ENCODE measurements at regions not wholly inside any gene's neighbourhood (a gene's known extent, or its start where the extent isn't known, plus 50 kb on each side); places are given as distances from the start of the nearest gene placed in this dataset.
"Not testable (repeated sequence)": the region's sequence is repeated elsewhere in the genome, so short reads cannot be mapped to it uniquely, and the experiment has no call there.

DNA sequence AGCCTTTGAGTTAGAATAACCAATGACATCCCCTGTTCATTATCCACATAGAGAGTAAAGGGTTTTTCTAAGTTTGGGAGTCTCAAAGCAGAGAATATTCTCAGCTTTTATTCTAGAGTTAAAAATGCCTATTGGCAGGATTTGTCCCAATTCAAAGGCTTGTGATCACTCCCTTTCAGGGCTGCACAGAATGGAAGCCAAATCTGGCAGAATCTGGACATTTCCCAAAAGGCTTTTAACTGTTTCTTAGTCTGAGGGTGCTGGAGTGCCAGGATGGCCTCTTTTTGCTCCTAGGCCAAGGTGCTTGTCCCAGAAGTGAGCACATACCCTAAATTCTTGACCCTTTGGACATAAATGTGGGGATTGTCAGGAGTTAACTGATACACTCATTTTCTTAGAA lies 556.6 kb downstream of the DOK5 start:
- no peak for DNase-seq

DNA sequence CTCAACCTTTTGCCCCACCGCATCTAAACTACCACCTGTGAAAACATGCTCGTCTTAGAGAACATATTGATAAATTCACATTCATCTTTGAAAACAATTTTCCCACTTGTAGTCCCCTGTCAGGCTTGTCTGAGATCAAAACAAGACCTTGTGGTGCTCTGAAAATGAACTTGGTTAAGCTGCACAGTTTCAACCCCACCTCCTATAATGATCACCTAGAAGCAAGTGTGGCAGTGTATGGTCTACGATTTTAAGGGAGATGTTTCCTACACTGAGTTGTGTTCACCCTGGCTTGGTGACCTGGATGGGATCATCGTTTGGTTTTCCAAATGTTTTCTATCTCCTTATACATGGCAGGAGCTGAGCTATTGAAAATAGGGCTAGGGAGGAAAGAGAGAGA lies 539.4 kb downstream of the DOK5 start:
- no peak for DNase-seq

GRCh38 chr20:55010761-55011160 lies 535.4 kb downstream of the DOK5 start:
- DNase-seq = no peak

DNA sequence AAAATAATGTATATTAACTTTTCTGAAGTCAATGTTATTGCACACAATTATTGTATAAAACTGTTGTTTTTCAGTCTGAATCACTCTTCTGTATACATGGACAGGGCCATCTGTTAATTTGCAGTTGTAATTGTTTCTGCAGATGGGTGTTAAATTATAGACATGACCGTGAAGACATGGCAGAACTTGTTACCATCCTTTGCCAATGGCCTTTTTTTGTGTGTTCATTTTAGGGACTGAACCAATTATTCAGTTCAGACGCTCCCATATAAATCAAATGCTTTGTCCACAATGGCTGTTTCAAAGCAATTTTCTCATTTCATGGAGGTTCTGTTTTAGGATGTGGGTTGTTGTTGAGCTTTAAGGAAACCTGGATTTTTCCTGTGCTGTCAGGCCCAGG lies 533.7 kb downstream of the DOK5 start:
- no peak for DNase-seq

DNA sequence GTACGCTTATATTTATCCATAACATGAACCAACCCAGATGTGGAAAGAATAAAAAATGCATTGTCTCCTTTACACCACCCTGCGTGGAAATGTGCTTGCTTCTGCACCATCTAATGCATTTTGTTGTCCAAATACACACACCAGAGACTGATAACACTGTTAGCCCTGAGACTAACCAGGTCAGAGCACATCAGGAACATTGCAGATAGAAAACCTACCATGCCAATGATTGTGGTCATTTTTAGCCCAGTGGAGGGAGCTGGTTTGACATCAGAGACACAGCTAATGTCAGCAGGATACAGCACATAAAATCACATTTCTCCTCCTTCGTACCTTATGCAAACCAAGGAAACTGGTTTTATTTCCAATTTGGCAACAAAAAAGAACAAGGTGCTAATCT lies 528.7 kb downstream of the DOK5 start:
- no peak for DNase-seq

DNA sequence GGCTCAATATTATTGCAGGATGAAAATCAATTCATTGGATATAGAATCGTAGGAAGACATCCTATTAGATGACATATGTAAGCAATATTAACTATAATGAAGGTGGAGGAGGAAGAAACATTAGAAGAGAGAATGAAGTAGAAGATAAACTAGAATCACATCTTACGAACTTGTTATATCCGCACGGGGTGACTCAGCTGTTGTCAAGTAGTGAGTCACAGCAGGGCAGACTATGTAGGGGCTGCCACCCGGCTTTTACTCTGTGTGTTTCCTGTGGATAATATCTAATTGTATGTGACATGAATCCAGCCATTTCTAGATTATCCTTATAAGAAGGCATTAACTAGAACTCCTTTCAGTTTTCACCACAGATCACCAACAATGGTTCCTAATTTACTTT lies 520.2 kb downstream of the DOK5 start:
- DNase-seq = no peak

DNA sequence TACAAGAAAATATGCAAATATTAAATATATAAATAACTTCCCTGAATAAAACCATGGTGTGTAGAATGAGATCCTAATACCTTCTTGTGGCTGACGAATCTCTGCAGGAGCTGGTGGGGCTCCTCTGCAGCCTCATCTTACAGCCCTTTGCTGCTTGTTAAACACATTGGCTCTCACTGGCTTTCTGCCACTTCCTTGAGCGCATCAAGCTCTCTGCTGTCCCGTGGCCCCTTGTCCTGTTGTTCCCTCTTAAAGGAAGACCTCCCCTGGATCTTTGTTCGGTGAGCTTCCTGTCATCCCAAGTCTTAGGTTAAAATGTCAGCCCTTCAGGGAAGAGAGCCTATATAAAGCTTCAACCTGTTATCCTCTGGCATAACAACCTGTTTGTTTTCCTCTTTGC lies 519.6 kb downstream of the DOK5 start:
- no peak for DNase-seq

DNA sequence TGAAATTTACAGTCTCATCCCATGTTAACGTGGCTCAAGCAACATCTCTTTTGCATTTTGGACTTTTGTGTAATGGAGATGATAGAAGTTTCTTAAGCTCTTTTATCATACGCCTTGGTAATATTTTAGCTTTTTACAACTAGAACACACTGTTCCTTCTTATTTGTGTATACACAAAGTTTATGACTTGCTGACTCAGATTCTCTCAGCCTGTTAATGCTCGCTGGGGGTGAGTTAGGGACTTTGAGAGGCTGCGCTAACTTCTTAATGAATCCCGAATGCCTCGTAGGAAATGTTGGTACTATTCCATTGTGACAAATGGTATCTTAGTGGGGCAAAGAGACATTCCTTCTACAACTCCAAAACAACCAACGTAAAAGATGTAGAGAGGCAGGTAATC lies 509.7 kb downstream of the DOK5 start:
- no peak for DNase-seq

DNA sequence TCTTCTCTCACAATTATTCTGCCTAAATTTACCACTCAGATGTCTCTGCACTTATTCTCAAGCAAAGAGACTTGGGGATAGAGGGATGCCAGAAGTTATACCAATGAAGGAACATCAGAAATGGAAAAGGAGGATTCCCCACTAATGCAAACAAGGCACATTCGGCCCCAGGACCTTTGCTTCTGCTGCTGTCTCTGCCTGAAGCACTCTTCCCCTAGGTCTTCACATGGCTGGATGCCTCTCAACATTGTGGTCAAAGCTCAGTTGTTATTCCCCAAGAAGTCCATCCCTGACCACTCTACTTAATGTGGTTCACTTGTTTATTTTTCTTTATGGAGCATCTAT lies 508.7 kb downstream of the DOK5 start:
- no peak for DNase-seq

- DNase-seq = not testable (repeated sequence)
These were observed 508.2 kb downstream of the DOK5 start for GRCh38 chr20:54983394-54984103.

GRCh38 chr20:54981175-54981574 lies 505.8 kb downstream of the DOK5 start:
- DNase-seq = no peak

DNA sequence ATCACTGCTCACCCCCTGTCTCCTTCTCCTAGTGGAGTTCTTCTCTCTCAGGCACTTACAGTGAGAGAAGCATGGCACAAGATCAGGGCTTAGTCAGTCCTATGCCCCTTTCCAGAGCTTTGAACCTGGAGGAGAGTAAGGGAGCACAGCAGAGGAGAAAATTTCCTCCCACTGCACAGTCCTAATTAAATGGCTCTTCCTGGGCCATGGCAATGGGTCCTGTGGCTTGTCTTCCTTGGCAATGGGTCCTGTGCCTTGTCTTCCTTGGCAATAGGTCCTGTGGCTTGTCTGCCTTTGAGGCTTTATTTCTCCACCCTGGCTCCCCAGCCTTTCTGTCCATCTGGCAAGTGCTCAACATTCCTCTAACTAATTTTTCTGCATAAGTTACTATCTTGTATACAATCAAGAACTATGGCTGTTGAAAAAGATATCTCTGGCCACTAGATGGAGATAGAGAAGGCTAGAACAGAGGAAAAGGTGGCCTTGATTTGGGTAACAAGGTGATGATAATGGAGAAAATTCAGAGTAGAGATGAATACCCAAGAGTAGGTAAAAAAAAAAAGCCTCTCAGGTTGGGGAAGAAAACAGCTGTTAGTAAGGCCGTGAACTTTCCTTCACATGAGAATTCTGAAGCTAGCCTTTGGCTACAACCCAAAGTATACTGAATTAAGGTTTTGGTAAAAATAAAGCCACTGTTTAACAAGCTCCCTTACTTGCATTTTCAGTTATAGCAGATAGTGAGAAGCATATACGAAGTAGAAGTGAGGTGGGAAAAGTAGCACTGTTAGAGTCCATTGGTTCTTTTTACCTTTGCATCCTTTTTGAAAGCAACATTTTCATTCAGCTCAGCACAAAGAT lies 504.9 kb downstream of the DOK5 start:
- peak; percentile 1 for DNase-seq

DNA sequence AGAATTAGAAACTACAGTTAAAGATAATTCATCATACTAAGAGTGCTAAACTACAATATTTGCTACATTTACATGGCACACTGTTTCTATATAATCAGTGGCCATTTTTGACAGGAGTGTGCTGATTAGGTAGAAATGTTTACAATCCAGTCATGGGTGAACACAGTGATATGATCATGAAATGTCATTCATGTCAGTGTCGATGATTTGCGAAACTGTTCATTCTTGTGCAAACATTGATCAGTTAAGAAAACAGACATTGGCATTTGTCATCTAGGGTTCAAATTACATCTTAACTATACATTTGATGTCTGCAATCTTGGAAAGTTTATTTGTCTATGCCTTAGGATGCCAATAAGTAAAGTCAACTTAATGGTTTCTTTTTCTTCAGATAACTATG lies 474.9 kb downstream of the DOK5 start:
- DNase-seq = no peak

GRCh38 chr20:54941666-54942065 lies 466.3 kb downstream of the DOK5 start:
- no peak for DNase-seq

DNA sequence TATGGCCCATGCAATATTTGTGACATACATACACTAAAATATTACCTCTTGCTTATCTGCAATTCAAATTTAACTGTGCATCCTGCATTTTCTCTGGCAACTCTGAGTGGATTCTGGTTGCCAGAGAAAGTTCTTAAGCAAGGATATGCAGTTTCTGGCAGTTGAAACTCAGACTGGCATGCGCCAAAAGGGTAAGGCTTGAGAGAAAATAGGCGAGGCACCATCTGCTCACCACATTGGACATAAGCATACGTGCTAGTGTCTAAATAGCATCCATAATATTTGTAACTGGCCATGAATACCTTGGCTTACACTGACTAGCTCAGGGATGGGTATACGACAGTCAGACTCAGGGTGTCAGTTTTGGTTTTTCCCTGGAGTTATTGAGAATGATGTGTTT lies 465.1 kb downstream of the DOK5 start:
- DNase-seq = no peak

- DNase-seq = peak; percentile 1
These were observed 463.3 kb downstream of the DOK5 start for GRCh38 chr20:54938707-54939106.

- DNase-seq = no peak
These were observed 458.0 kb downstream of the DOK5 start for GRCh38 chr20:54933212-54933904.

DNA sequence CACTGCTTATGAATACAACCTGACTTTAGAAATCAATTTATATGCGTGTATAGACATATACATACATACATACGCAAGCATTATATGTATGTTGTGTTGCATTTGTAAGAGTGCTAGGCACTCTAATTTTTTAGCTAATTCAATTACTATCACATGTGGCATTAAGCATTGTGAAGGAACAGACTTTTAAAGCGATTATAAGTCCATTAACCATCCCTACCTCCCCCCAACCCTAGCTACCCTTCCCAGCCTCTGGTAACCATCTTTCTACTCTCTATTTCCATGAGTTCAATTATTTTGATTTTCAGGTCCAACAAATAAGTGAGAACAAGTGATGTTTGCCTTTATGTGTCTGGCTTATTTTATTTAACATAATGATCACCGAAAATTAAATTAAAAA lies 453.8 kb downstream of the DOK5 start:
- DNase-seq = no peak

- DNase-seq = no peak
These were observed 453.2 kb downstream of the DOK5 start for GRCh38 chr20:54928564-54928963.

- no peak for DNase-seq
These were observed 447.2 kb downstream of the DOK5 start for GRCh38 chr20:54922636-54923035.

GRCh38 chr20:54922096-54922495 lies 446.7 kb downstream of the DOK5 start:
- DNase-seq = no peak

DNA sequence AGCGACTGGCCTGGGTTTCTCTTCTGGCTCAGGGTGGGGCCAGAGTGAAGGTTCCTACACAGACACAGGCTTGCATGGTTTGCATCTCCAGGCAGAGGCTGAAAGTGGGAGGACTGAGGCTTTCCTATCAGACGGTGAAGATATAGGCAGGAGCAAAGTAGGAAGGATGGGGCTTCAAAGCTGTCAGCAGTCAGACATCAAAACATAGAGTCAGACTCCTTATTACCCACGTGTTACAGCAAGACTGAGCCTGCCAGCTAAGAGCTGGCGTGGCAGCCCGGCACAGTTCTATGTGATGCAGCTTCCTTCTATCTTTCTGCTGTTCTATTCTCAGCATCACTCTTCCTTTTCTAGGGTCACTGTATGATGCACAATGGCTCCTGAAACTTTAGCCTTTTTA lies 445.1 kb downstream of the DOK5 start:
- DNase-seq = no peak

DNA sequence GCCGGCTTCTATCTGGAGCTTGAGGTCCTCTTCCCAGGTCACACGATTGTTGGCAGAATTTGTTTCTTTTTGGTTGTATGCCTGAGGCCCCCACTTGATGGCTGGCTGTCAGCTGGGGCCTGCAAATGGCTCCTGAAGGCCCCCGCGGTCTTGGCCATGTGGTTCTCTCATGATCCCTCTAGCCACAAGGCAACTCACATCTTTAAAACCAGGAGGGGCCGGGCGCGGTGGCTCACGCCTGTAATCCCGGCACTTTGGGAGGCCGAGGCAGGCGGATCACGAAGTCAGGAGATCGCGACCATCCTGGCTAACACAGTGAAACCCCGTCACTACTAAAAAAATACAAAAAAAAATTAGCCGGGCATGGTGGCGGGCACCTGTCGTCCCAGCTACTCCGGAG lies 443.6 kb downstream of the DOK5 start:
- DNase-seq = not testable (repeated sequence)

GRCh38 chr20:54914995-54915394 lies 439.6 kb downstream of the DOK5 start:
- no peak for DNase-seq

All from fibroblast of skin of right quadriceps (primary cell).